Lower lobe of right lung (tissue), 2 donors: ENCODE measurements at regions not wholly inside any gene's neighbourhood (a gene's known extent, or its start where the extent isn't known, plus 50 kb on each side); places are given as distances from the start of the nearest gene placed in this dataset.
"Not testable (repeated sequence)": the region's sequence is repeated elsewhere in the genome, so short reads cannot be mapped to it uniquely, and the experiment has no call there.

Experiments
- ATAC-seq, 2 donors: fragments of 200-7000 bp; cut with Tn5 transposase; one replicate each; pipeline ENCODE4 v1.9.1; 2020 to 2022; ENCODE audit warnings: mild to moderate bottlenecking in 2 of 2, moderate library complexity in 2 of 2
- DNase-seq: peaks from one replicate; pipeline ENCODE4 v3.0.0-alpha.2; 2020
- H3K27ac ChIP-seq: fragments of 200-600 bp; one replicate; pipeline ENCODE4 v1.8.0; 2022
- H3K27me3 ChIP-seq: fragments of 200-600 bp; one replicate; pipeline ENCODE4 v1.8.0; 2022; ENCODE audit warnings: low read depth
- H3K36me3 ChIP-seq: fragments of 200-600 bp; one replicate; pipeline ENCODE4 v1.8.0; 2022; ENCODE audit warnings: mild to moderate bottlenecking
- H3K4me1 ChIP-seq: fragments of 200-600 bp; one replicate; pipeline ENCODE4 v1.8.0; 2022
- H3K4me3 ChIP-seq: fragments of 200-600 bp; one replicate; pipeline ENCODE4 v1.8.0; 2022; ENCODE audit warnings: mild to moderate bottlenecking
- H3K9me3 ChIP-seq: fragments of 200-600 bp; one replicate; pipeline ENCODE4 v1.8.0; 2022
- intact Hi-C: fragments of 100-400 bp; cut with DNase I; formaldehyde crosslinking; loops from one replicate; pipeline ENCODE4 v1.11.0; 2022
- TF ChIP-seq, protein P1 (sequence below): fragments of 200-600 bp; IDR thresholded peaks from one replicate; pipeline ENCODE4 v1.8.0; 2022; ENCODE audit warnings: antibody characterized with exemption, mild to moderate bottlenecking
- donor health status: DM: no; HTN: yes; CAD: no; lungs with severe emphysema.

DNA sequence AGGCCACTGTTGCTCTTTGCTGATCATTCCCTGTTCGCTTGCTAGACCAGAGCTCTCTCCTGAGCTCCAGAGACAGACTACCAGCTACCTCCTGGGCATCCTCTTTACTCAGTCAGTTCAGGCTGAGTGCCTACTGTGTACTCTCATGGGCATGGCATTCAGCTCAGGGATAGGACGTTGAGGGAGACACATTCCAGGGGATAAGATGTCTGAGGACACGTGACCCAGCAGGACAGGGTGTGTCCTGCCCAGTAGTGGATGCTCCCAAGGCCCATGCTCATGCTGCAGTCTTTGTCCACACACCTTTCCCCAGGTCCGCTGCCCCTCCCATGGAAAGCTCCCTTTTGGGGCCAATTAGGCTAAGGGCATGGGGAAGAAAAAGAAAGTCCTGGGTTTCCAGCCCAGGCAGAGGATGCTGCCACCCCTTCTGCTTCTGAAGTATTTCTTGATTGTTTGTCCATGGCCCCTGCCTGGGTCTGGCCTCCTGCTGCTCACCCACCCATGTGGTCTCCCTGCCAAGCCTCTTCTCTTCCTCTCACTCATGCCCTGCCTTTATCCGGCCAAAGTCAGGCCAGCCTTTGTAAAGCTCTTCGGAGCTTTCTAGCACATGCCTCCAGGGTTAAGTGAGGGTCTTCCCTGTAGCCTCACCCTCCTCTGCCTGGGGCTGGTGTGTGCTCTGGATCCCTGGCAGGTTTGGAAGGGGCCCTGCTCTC is 60.5 kb upstream of the PITX1 start:
- Histone ChIP-seq H3K27me3 (peaks cover 13% of the 10 kb centered on the region), H3K4me1 (no peaks in the 10 kb centered on the region), H3K36me3 (no peaks in the 10 kb centered on the region), H3K27ac (no peak overlapping the region), H3K9me3 (no peaks in the 10 kb centered on the region), H3K4me3 (no peak overlapping the region)
- TF ChIP-seq, protein P1, sequence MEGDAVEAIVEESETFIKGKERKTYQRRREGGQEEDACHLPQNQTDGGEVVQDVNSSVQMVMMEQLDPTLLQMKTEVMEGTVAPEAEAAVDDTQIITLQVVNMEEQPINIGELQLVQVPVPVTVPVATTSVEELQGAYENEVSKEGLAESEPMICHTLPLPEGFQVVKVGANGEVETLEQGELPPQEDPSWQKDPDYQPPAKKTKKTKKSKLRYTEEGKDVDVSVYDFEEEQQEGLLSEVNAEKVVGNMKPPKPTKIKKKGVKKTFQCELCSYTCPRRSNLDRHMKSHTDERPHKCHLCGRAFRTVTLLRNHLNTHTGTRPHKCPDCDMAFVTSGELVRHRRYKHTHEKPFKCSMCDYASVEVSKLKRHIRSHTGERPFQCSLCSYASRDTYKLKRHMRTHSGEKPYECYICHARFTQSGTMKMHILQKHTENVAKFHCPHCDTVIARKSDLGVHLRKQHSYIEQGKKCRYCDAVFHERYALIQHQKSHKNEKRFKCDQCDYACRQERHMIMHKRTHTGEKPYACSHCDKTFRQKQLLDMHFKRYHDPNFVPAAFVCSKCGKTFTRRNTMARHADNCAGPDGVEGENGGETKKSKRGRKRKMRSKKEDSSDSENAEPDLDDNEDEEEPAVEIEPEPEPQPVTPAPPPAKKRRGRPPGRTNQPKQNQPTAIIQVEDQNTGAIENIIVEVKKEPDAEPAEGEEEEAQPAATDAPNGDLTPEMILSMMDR: no peak
- intact Hi-C loops: no loop called here
- ATAC-seq (no peak), DNase-seq (no peak)

DNA sequence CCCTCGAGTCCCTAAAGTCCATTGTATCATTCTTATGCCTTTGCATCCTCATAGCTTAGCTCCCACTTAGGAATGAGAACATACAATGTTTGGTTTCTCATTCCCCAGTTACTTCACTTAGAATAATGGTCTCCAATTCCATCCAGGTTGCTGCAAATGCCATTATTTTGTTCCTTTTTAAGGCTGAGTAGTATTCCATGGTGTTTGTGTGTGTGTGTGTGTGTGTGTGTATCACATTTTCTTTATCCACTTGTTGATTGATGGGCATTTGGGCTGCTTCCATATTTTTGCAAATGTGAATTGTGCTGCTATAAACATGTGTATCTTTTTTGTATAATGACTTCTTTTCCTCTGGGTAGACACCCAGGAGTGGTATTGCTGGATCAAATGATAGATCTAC is 59.5 kb upstream of the PITX1 start:
- H3K4me3 ChIP-seq, H3K27ac ChIP-seq, H3K36me3 ChIP-seq, H3K9me3 ChIP-seq, H3K4me1 ChIP-seq, ATAC-seq, intact Hi-C loops, DNase-seq: not testable (repeated sequence)
- peaks cover 13% of the 10 kb centered on the region for H3K27me3 ChIP-seq

DNA sequence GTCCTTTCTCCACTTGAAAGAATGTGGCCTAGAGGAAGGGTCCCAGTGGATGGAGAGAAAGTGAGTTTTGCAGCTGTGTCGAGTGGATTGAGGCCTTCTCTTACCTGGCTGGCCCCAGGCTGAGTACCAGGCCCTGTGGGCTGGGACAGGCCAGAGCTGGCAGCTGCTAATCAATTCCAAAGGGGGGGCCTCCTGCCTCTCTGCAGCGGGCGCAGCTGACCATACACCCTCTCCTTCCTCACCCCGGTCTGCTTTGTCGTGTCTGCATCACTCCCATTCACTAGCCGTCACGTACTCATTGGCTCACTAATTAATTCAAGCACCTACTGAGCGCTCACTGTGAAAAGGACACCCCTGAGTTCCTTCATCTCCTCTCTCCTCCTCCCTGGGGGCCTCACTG is 58.4 kb upstream of the PITX1 start:
- DNase-seq: no peak
- Histone ChIP-seq H3K27ac (no peak overlapping the region), H3K4me1 (no peaks in the 10 kb centered on the region), H3K36me3 (no peaks in the 10 kb centered on the region), H3K4me3 (no peak overlapping the region), H3K9me3 (no peaks in the 10 kb centered on the region), H3K27me3 (peaks cover 20% of the 10 kb centered on the region)
- TF ChIP-seq, protein P1: no peak
- intact Hi-C loops: no loop called here
- no peak for ATAC-seq

DNA sequence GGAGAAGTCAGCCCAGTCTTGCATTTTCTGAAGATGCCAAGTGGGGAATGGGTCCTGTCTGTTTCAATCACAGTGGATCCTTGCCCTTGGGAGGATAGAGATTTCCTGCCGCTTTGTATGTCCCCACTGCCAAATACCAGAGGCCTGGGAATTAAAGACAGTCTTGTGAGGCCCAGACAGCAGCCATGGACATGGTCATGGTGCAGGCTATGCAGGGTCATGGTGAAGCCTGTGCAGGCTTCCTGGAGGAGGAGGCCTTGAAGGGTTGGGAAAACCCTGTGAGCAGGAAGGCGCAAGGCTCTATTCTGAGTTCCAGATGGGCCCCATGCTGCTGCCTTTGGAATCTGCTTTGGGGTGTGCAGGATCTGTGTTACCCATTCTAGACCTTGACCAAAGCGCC is 57.3 kb upstream of the PITX1 start:
- Histone ChIP-seq H3K27me3 (peaks cover 22% of the 10 kb centered on the region), H3K27ac (no peak overlapping the region), H3K4me1 (no peaks in the 10 kb centered on the region), H3K4me3 (no peak overlapping the region), H3K36me3 (no peaks in the 10 kb centered on the region), H3K9me3 (no peaks in the 10 kb centered on the region)
- TF ChIP-seq, protein P1: no peak
- DNase-seq (no peak), ATAC-seq (no peak)
- intact Hi-C loops: no loop called here

DNA sequence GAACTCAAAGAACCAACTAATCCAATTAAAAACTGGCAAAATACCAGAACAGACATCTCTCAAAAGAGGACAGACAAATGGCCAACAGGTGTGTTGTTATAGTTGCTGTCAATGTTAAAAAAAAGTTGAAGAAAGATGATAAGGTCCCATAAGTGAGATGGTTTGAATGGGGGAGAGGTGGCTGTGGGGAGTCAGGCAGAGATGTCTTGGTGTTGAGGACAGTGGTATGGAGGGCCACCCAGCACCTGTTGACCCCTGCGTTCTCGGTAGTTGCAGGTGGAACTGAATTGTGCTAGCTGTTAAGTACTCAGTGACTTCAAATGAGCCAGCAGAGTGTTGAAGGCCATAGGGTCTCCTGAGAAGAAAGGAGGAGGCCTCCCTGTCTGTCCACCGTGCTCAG is 55.9 kb upstream of the PITX1 start:
- H3K27ac ChIP-seq: no peak overlapping the region
- H3K36me3 ChIP-seq: no peaks in the 10 kb centered on the region
- no peaks in the 10 kb centered on the region for H3K4me1 ChIP-seq
- no peak overlapping the region for H3K4me3 ChIP-seq
- TF ChIP-seq, protein P1: no peak
- no peaks in the 10 kb centered on the region for H3K9me3 ChIP-seq
- ATAC-seq (no peak), DNase-seq (no peak)
- intact Hi-C loops: no loop called here
- H3K27me3 ChIP-seq: peaks cover 16% of the 10 kb centered on the region

DNA sequence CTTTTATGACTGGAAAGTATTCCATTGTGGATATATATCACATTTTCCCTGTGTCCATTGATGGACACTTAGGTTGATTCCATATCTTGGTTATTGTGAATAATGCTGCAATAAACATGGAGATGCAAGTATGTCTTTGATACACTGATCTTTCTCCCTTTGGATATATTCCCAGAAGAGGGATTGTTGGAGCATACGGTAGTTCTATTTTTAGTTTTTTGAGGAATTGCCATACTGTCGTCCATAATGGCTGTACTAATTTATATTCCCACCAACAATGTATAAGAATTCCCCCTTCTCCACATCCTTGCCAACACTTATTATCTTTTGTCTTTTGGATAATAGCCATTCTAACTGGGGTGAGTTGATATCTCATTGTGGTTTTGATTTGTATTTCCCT is 54.9 kb upstream of the PITX1 start:
- no peaks in the 10 kb centered on the region for H3K9me3 ChIP-seq
- DNase-seq (no peak), ATAC-seq (no peak)
- no peak overlapping the region for H3K4me3 ChIP-seq
- intact Hi-C loops: no loop called here
- peaks cover 16% of the 10 kb centered on the region for H3K27me3 ChIP-seq
- TF ChIP-seq, protein P1: no peak
- H3K36me3 ChIP-seq: no peaks in the 10 kb centered on the region
- no peaks in the 10 kb centered on the region for H3K4me1 ChIP-seq
- H3K27ac ChIP-seq: no peak overlapping the region
